Caco-2 (cell line): ENCODE measurements at regions not wholly inside any gene's neighbourhood (a gene's known extent, or its start where the extent isn't known, plus 50 kb on each side); places are given as distances from the start of the nearest gene placed in this dataset.

Source experiments
- BruUV-seq: library from RNA; stranded (reverse); fragments of 400-500 nt; replicated peaks from 2 replicates; lab custom pipeline; 2021; lab: Mats Ljungman, UMichigan
- CTCF ChIA-PET: fragments of 300-600 bp; sonication (Branson Sonifier 250); formaldehyde crosslinking; loops from one replicate; lab custom pipeline; 2022; ENCODE audit warnings: antibody characterized with exemption; lab: Charles Lee
- POLR2A ChIA-PET: fragments of 300-600 bp; sonication (Branson Sonifier 250); formaldehyde crosslinking; loops from one replicate; lab custom pipeline; 2022; ENCODE audit warnings: antibody characterized with exemption; lab: Charles Lee
- DNase-seq, 2 experiments: peaks; one replicate each; pipeline versions ENCODE4 v3.0.0 to v3.0.0-alpha.2; 2020 to 2022
- H3K27me3 ChIP-seq: replicated peaks from 2 replicates; pipeline ENCODE4 v1.6.0; 2011; ENCODE audit warnings: low read length; ENCODE audit not compliant: control insufficient read depth, insufficient read depth
- H3K36me3 ChIP-seq: 2 replicates; pipeline ENCODE4 v1.5.1; 2011; ENCODE audit warnings: low read length; ENCODE audit not compliant: control insufficient read depth, insufficient read depth
- H3K4me1 ChIP-seq: fragments of 250-450 bp; sonication (Bioruptor Pico); 2 replicates; pipeline ENCODE4 v1.5.1; 2020; ENCODE audit warnings: mild to moderate bottlenecking
- H3K4me3 ChIP-seq: 2 replicates; pipeline ENCODE4 v1.5.1; 2011; ENCODE audit warnings: low read depth, mild to moderate bottlenecking, control low read depth, low read length
- H3K9me3 ChIP-seq: fragments of 250-450 bp; sonication (Bioruptor Pico); 2 replicates; pipeline ENCODE4 v1.5.1; 2020; ENCODE audit warnings: mild to moderate bottlenecking, moderate library complexity
- H3K27ac Mint-ChIP-seq: one replicate; pipeline ENCODE4 v1.8.0; 2022; ENCODE audit warnings: mixed read lengths; ENCODE audit not compliant: unreplicated experiment
- H3K27me3 Mint-ChIP-seq: one replicate; pipeline ENCODE4 v1.8.0; 2022; ENCODE audit warnings: mixed read lengths; ENCODE audit not compliant: insufficient read depth, unreplicated experiment
- H3K36me3 Mint-ChIP-seq: one replicate; pipeline ENCODE4 v1.8.0; 2022; ENCODE audit warnings: mild to moderate bottlenecking, mixed read lengths; ENCODE audit not compliant: insufficient read depth, unreplicated experiment
- H3K4me1 Mint-ChIP-seq: one replicate; pipeline ENCODE4 v1.8.0; 2022; ENCODE audit warnings: low read depth, mixed read lengths; ENCODE audit not compliant: unreplicated experiment
- H3K4me3 Mint-ChIP-seq: one replicate; pipeline ENCODE4 v1.8.0; 2022; ENCODE audit warnings: mild to moderate bottlenecking, moderate library complexity, mixed read lengths; ENCODE audit not compliant: unreplicated experiment
- H3K9me3 Mint-ChIP-seq: one replicate; pipeline ENCODE4 v1.8.0; 2022; ENCODE audit warnings: mixed read lengths; ENCODE audit not compliant: unreplicated experiment
- intact Hi-C: fragments of 100-400 bp; cut with micrococcal nuclease; formaldehyde crosslinking; loops from one replicate; pipeline ENCODE4 v1.10.0; 2022; ENCODE audit not compliant: unreplicated experiment
- TF ChIP-seq, protein P1 (sequence below), 2 experiments: fragments of 200-600 bp in 1 of 2; IDR thresholded peaks; 1 replicate in 1 of 2; 2 replicates in 1 of 2; pipeline versions ENCODE4 v1.5.1 to v1.8.0; 2011 to 2022; ENCODE audit warnings: antibody characterized with exemption in 1 of 2, control low read depth in 1 of 2, inconsistent platforms in 1 of 2, low read depth in 1 of 2, low read length in 1 of 2, mild to moderate bottlenecking in 1 of 2, moderate library complexity in 1 of 2; ENCODE audit not compliant: insufficient read depth in 1 of 2, severe bottlenecking in 1 of 2, unreplicated experiment in 1 of 2

DNA sequence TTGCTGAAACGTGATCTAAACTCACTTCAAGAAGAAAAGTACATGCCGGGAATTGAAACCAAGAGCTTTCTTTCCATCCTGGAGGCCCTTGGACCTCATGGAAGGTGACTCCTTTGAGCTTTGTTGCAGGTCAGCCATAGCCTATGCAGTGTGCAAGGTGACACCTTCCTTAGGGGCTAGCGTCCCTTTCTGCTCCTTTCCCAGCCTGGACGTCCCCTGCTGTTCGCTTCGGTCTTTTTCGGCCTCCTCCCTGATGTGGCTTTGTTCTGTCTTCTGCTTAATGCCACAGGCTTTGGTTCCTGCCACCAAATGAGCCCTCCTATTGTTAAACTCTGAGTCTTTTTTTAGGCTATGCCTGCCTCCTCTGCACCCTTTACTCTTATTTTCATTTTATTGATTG, 308.8 kb downstream of the BRINP2 start:
- CTCF ChIA-PET: no interaction called here
- Histone ChIP-seq H3K36me3 (no peaks in the 10 kb centered on the region), H3K4me1 (no peaks in the 10 kb centered on the region), H3K27me3 (0 out of 2 replicates have a peak, but pooled peaks cover 2% of the 10 kb centered on the region), H3K4me3 (no peak overlapping the region), H3K9me3 (no peaks in the 10 kb centered on the region)
- no peak overlapping the region for H3K4me3 Mint-ChIP-seq
- TF ChIP-seq, protein P1, sequence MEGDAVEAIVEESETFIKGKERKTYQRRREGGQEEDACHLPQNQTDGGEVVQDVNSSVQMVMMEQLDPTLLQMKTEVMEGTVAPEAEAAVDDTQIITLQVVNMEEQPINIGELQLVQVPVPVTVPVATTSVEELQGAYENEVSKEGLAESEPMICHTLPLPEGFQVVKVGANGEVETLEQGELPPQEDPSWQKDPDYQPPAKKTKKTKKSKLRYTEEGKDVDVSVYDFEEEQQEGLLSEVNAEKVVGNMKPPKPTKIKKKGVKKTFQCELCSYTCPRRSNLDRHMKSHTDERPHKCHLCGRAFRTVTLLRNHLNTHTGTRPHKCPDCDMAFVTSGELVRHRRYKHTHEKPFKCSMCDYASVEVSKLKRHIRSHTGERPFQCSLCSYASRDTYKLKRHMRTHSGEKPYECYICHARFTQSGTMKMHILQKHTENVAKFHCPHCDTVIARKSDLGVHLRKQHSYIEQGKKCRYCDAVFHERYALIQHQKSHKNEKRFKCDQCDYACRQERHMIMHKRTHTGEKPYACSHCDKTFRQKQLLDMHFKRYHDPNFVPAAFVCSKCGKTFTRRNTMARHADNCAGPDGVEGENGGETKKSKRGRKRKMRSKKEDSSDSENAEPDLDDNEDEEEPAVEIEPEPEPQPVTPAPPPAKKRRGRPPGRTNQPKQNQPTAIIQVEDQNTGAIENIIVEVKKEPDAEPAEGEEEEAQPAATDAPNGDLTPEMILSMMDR (IDR thresholded peaks at IDR 0.05; ENCODE audit: insufficient read depth in 1 of 2, low read depth in 1 of 2, low read length in 1 of 2, severe bottlenecking in 1 of 2, unreplicated experiment in 1 of 2): no peak
- no peak overlapping the region for H3K27ac Mint-ChIP-seq
- DNase-seq: no peak
- BruUV-seq: no TSS peak
- no peaks in the 10 kb centered on the region for H3K9me3 Mint-ChIP-seq
- intact Hi-C loops: no loop called here
- no peaks in the 10 kb centered on the region for H3K4me1 Mint-ChIP-seq
- no peaks in the 10 kb centered on the region for H3K36me3 Mint-ChIP-seq
- peaks cover 7% of the 10 kb centered on the region for H3K27me3 Mint-ChIP-seq
- POLR2A ChIA-PET: no interaction called here

DNA sequence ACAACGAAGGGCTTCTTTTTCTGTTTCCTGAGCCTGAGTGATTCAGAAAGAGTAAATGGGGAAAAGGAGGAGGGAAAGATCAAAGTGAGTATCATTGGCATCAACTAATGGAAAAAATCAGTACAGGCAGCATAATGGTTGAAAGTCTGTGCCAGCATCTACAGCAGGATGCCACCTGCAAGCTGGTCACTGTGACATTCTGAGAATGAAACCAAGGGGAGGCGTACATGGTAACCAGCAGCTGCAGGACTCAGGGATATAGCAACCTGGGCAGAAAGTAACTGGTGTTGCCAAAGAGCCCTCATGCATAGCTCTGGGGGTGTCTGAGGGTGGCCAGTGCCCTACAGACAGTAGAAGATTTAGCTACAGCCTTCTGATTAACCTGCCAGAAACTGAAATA, 305.9 kb downstream of the BRINP2 start:
- no peak overlapping the region for H3K4me3 Mint-ChIP-seq
- Histone ChIP-seq H3K4me1 (no peaks in the 10 kb centered on the region), H3K36me3 (no peaks in the 10 kb centered on the region), H3K27me3 (0 out of 2 replicates have a peak, but pooled peaks cover 2% of the 10 kb centered on the region), H3K9me3 (no peaks in the 10 kb centered on the region), H3K4me3 (no peak overlapping the region)
- H3K36me3 Mint-ChIP-seq: no peaks in the 10 kb centered on the region
- H3K9me3 Mint-ChIP-seq: no peaks in the 10 kb centered on the region
- ChIA-PET POLR2A (no interaction called here), CTCF (no interaction called here)
- intact Hi-C loops: no loop called here
- no peak for DNase-seq
- H3K27ac Mint-ChIP-seq: no peak overlapping the region
- H3K4me1 Mint-ChIP-seq: no peaks in the 10 kb centered on the region
- no peaks in the 10 kb centered on the region for H3K27me3 Mint-ChIP-seq
- no TSS peak for BruUV-seq
- TF ChIP-seq, protein P1 (IDR thresholded peaks at IDR 0.05; ENCODE audit: insufficient read depth in 1 of 2, low read depth in 1 of 2, low read length in 1 of 2, severe bottlenecking in 1 of 2, unreplicated experiment in 1 of 2): no peak

DNA sequence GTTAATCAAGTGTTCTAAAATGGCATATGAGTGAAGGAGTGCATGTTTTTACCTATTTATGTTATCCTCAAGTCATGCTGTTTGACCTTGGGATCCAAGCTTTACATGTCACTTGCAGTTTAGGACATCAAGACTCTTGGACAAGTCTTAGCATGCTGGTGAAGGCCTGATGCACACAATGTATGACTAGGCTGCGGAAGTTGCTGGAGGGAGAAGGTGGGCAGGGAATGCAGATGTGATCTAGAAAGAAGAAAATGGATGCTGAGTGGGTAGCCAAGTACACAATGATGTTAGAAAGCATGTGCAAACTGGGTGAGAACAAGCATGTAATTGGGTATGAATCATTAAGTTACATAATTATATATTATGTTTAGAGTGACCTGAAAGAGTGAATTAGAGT, 301.8 kb downstream of the BRINP2 start:
- BruUV-seq: no TSS peak
- Mint-ChIP-seq H3K27ac (no peak overlapping the region), H3K4me1 (no peaks in the 10 kb centered on the region), H3K36me3 (no peaks in the 10 kb centered on the region), H3K4me3 (no peak overlapping the region), H3K9me3 (no peaks in the 10 kb centered on the region), H3K27me3 (no peaks in the 10 kb centered on the region)
- intact Hi-C loops: no loop called here
- H3K4me3 ChIP-seq: no peak overlapping the region
- H3K4me1 ChIP-seq: no peaks in the 10 kb centered on the region
- H3K9me3 ChIP-seq: no peaks in the 10 kb centered on the region
- DNase-seq: no peak
- CTCF ChIA-PET: no interaction called here
- no peaks in the 10 kb centered on the region for H3K36me3 ChIP-seq
- POLR2A ChIA-PET: no interaction called here
- no peaks in the 10 kb centered on the region for H3K27me3 ChIP-seq
- TF ChIP-seq, protein P1 (IDR thresholded peaks at IDR 0.05; ENCODE audit: insufficient read depth in 1 of 2, low read depth in 1 of 2, low read length in 1 of 2, severe bottlenecking in 1 of 2, unreplicated experiment in 1 of 2): no peak
